GM18870 (cell line): ENCODE measurements at regions not wholly inside any gene's neighbourhood (a gene's known extent, or its start where the extent isn't known, plus 50 kb on each side); places are given as distances from the start of the nearest gene placed in this dataset.
"Not testable (repeated sequence)": the region's sequence is repeated elsewhere in the genome, so short reads cannot be mapped to it uniquely, and the experiment has no call there.

Experiments used
- ATAC-seq: cut with Tn5 transposase; IDR thresholded peaks from one replicate; pipeline ENCODE4 v1.9.1; 2021; ENCODE audit warnings: moderate library complexity; ENCODE audit not compliant: unreplicated experiment

GRCh38 chr3:118805007-118805406 lies 229.6 kb downstream of the IGSF11 start:
- ATAC-seq, result no peak

- ATAC-seq, result no peak
Observed at GRCh38 chr3:118806423-118806822, 228.2 kb downstream of the IGSF11 start.

GRCh38 chr3:118807349-118807748 lies 227.3 kb downstream of the IGSF11 start:
- ATAC-seq, result not testable (repeated sequence)

GRCh38 chr3:118808723-118809122 lies 225.9 kb downstream of the IGSF11 start:
- ATAC-seq, result no peak

GRCh38 chr3:118809696-118810498 lies 224.7 kb downstream of the IGSF11 start:
- ATAC-seq, result peak; percentile 49

GRCh38 chr3:118810499-118811035 lies 224.1 kb downstream of the IGSF11 start:
- ATAC-seq, result peak; percentile 18

- no peak for ATAC-seq
Observed at GRCh38 chr3:118811236-118811732, 223.4 kb downstream of the IGSF11 start.

- no peak for ATAC-seq
Observed at GRCh38 chr3:118813472-118813871, 221.2 kb downstream of the IGSF11 start.

GRCh38 chr3:118817748-118818165 lies 216.9 kb downstream of the IGSF11 start:
- ATAC-seq, result peak; percentile 90

GRCh38 chr3:118818386-118818785 lies 216.3 kb downstream of the IGSF11 start:
- ATAC-seq, result no peak

GRCh38 chr3:118823626-118824025 lies 211.0 kb downstream of the IGSF11 start:
- ATAC-seq, result no peak

- no peak for ATAC-seq
Observed at GRCh38 chr3:118827446-118827845, 207.2 kb downstream of the IGSF11 start.

GRCh38 chr3:118828351-118828750 lies 206.3 kb downstream of the IGSF11 start:
- ATAC-seq, result no peak

GRCh38 chr3:118833075-118833474 lies 201.6 kb downstream of the IGSF11 start:
- ATAC-seq, result no peak

- no peak for ATAC-seq
Observed at GRCh38 chr3:118838871-118839270, 195.8 kb downstream of the IGSF11 start.

GRCh38 chr3:118842147-118842863 lies 192.3 kb downstream of the IGSF11 start:
- no peak for ATAC-seq

GRCh38 chr3:118846176-118846575 lies 188.5 kb downstream of the IGSF11 start:
- no peak for ATAC-seq
